PC-9 (cell line): ENCODE measurements at regions not wholly inside any gene's neighbourhood (a gene's known extent, or its start where the extent isn't known, plus 50 kb on each side); places are given as distances from the start of the nearest gene placed in this dataset.
A peak's percentile ranks its signal among the peaks of the same experiment; 100 is the strongest.

Experiments
- BruUV-seq: library from RNA; stranded (reverse); fragments of 400-500 nt; replicated peaks from 2 replicates; lab custom pipeline; 2021; lab: Mats Ljungman, UMichigan
- CTCF ChIA-PET: fragments of 300-600 bp; sonication (Branson Sonifier 250); formaldehyde crosslinking; loops from one replicate; lab custom pipeline; 2022; ENCODE audit warnings: antibody characterized with exemption; lab: Charles Lee
- POLR2A ChIA-PET: fragments of 300-600 bp; sonication (Branson Sonifier 250); formaldehyde crosslinking; loops from one replicate; lab custom pipeline; 2022; ENCODE audit warnings: antibody characterized with exemption; ENCODE audit not compliant: unreplicated experiment; lab: Charles Lee
- DNase-seq, 2 experiments: peaks; one replicate each; pipeline versions ENCODE4 v3.0.0 to v3.0.0-alpha.2; 2015 to 2022; ENCODE audit warnings: mixed read lengths in 1 of 2
- H2AFZ ChIP-seq: fragments of 200-600 bp; sonication (generic); 2 replicates; pipeline ENCODE4 v1.8.1; 2017; ENCODE audit warnings: antibody characterized with exemption
- H3F3A ChIP-seq: fragments of 200-600 bp; sonication (generic); 2 replicates; pipeline ENCODE4 v1.8.1; 2017; ENCODE audit warnings: antibody characterized with exemption, mild to moderate bottlenecking, low read depth; ENCODE audit not compliant: insufficient read depth
- H3K27ac ChIP-seq: fragments of 200-600 bp; sonication (generic); 2 replicates; pipeline ENCODE4 v1.6.1; 2016; ENCODE audit warnings: mixed run types
- H3K27me3 ChIP-seq: fragments of 200-600 bp; sonication (generic); 2 replicates; pipeline ENCODE4 v1.6.1; 2016; ENCODE audit warnings: low read depth, mixed run types; ENCODE audit not compliant: insufficient read depth
- H3K36me3 ChIP-seq: fragments of 200-600 bp; sonication (generic); 2 replicates; pipeline ENCODE4 v1.6.1; 2016; ENCODE audit warnings: low read depth, mixed run types
- H3K4me1 ChIP-seq: fragments of 200-600 bp; sonication (generic); replicated peaks from 2 replicates; pipeline ENCODE4 v1.6.1; 2016; ENCODE audit warnings: mixed run types; ENCODE audit not compliant: insufficient read depth
- H3K4me2 ChIP-seq: fragments of 200-600 bp; sonication (generic); 2 replicates; pipeline ENCODE4 v1.6.1; 2017; ENCODE audit warnings: mixed run types
- H3K4me3 ChIP-seq: fragments of 200-600 bp; sonication (generic); 2 replicates; pipeline ENCODE4 v1.6.1; 2016; ENCODE audit warnings: mixed run types
- H3K79me2 ChIP-seq: fragments of 200-600 bp; sonication (generic); 2 replicates; pipeline ENCODE4 v1.6.1; 2017; ENCODE audit warnings: low read depth, mixed run types
- H3K9me2 ChIP-seq: fragments of 200-600 bp; sonication (generic); 2 replicates; pipeline ENCODE4 v1.8.1; 2017; ENCODE audit warnings: mild to moderate bottlenecking; ENCODE audit not compliant: insufficient read depth
- H3K9me3 ChIP-seq: fragments of 200-600 bp; sonication (generic); 2 replicates; pipeline ENCODE4 v1.8.1; 2016; ENCODE audit warnings: low read depth; ENCODE audit not compliant: insufficient read depth
- H4K20me1 ChIP-seq: fragments of 200-600 bp; sonication (generic); 2 replicates; pipeline ENCODE4 v1.8.1; 2017; ENCODE audit not compliant: insufficient read depth
- EZH2 ChIP-seq: fragments of 200-600 bp; sonication (generic); IDR thresholded peaks from 2 replicates; pipeline ENCODE4 v1.8.0; 2017; ENCODE audit warnings: antibody characterized with exemption, low read depth
- intact Hi-C: fragments of 100-400 bp; cut with micrococcal nuclease; formaldehyde crosslinking; loops from one replicate; pipeline ENCODE4 v1.10.0; 2022; ENCODE audit not compliant: unreplicated experiment
- TF ChIP-seq, protein P1 (sequence below): fragments of 200-600 bp; sonication (generic); conservative IDR thresholded peaks from 2 replicates; pipeline ENCODE4 v1.6.1; 2017; ENCODE audit warnings: mixed run types, antibody characterized with exemption, mild to moderate bottlenecking, moderate library complexity

DNA sequence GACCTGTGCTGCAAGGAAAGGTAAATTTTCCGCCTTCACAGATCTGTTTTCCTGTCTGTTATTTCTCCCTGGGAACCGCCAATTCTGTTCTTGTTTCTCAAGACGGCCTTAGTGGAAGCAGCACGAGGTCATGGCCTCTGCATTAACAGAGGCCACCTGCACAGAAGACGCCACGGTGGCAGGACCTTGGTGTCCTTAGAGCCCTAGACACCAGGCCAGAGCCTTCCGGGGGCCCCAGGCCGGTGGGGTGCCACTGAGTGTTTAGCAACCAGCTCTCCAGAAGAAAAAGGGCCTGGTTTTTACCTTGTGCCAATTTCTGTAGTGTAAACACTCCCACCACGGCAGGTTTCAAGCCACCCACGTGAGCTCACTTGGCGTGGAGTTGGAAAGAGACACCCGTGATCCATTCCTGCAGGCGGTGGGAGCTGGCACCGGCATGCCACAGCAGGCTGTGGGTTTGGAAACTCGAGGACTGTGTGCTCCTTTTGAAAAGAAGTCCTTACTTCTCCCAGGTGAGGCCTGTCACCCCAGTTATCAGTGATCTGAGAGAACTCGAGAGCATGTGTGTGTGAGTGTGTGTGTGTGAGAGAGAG lies 103.9 kb upstream of the HDAC4 start:
- ChIA-PET POLR2A (no interaction called here), CTCF (no interaction called here)
- Histone ChIP-seq H3K27ac (no peak overlapping the region), H4K20me1 (no peaks in the 10 kb centered on the region; the same call in 1 of the 2 replicates), H3F3A (no peaks in the 10 kb centered on the region), H3K4me3 (no peak overlapping the region), H3K9me3 (no peaks in the 10 kb centered on the region; the same call in 1 of the 2 replicates), H3K36me3 (no peaks in the 10 kb centered on the region), H2AFZ (no peak overlapping the region), H3K4me2 (no peak overlapping the region), H3K27me3 (peaks cover 100% of the 10 kb centered on the region), H3K79me2 (no peaks in the 10 kb centered on the region), H3K9me2 (no peaks in the 10 kb centered on the region), H3K4me1 (no peaks in the 10 kb centered on the region)
- no TSS peak for BruUV-seq
- TF ChIP-seq EZH2: 0 out of 2 replicates have a peak, but pooled peaks have one; percentile 15
- TF ChIP-seq, protein P1, sequence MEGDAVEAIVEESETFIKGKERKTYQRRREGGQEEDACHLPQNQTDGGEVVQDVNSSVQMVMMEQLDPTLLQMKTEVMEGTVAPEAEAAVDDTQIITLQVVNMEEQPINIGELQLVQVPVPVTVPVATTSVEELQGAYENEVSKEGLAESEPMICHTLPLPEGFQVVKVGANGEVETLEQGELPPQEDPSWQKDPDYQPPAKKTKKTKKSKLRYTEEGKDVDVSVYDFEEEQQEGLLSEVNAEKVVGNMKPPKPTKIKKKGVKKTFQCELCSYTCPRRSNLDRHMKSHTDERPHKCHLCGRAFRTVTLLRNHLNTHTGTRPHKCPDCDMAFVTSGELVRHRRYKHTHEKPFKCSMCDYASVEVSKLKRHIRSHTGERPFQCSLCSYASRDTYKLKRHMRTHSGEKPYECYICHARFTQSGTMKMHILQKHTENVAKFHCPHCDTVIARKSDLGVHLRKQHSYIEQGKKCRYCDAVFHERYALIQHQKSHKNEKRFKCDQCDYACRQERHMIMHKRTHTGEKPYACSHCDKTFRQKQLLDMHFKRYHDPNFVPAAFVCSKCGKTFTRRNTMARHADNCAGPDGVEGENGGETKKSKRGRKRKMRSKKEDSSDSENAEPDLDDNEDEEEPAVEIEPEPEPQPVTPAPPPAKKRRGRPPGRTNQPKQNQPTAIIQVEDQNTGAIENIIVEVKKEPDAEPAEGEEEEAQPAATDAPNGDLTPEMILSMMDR: no peak
- intact Hi-C loops: no loop called here
- DNase-seq: no peak

DNA sequence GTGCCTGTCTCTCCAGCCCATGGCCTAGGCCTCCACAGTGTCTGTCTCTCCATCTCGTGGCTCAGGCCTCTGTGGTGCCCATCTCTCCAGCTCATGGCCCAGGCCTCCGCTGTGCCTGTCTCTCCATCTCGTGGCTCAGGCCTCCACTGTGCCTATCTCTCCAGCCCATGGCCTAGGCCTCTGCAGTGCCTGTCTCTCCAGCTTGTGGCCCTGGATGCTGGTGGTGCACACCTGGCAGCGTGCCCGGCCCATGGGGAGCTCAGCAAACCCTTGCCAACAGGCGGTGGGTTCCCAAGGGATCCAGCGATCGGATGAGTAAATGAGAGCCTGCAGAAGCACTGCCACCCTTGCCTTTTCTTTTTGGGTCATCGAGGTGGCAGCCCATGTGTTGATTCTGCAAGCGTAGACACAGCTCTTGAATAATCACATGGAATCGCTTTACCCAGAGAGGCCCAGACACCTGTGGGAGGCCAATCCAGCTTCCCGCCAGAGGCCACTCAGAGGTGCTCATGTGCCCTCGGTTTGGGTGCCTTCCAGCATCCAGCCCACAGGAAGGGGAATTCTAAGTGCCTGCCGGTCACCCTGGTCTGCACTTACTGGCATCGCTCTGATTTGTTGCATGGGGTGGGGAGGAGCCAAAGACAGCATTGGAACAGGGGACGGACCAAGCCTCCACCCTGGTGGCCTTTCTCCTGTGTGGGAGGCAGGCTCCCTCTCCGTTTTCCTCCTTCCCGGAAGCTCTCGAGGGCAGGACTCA lies 101.8 kb upstream of the HDAC4 start:
- H3F3A ChIP-seq: no peaks in the 10 kb centered on the region
- no peaks in the 10 kb centered on the region; the same call in 1 of the 2 replicates for H3K9me3 ChIP-seq
- DNase-seq: no peak
- peaks cover 100% of the 10 kb centered on the region for H3K27me3 ChIP-seq
- no peaks in the 10 kb centered on the region; the same call in 1 of the 2 replicates for H4K20me1 ChIP-seq
- BruUV-seq: no TSS peak
- no peaks in the 10 kb centered on the region for H3K4me1 ChIP-seq
- no peaks in the 10 kb centered on the region for H3K79me2 ChIP-seq
- no peak overlapping the region for H3K4me3 ChIP-seq
- H2AFZ ChIP-seq: no peak overlapping the region
- no peak overlapping the region for H3K27ac ChIP-seq
- TF ChIP-seq, protein P1: no peak
- no peak for TF ChIP-seq EZH2
- ChIA-PET CTCF (no interaction called here), POLR2A (no interaction called here)
- no peaks in the 10 kb centered on the region for H3K36me3 ChIP-seq
- H3K4me2 ChIP-seq: no peak overlapping the region
- H3K9me2 ChIP-seq: no peaks in the 10 kb centered on the region
- intact Hi-C loops: no loop called here

DNA sequence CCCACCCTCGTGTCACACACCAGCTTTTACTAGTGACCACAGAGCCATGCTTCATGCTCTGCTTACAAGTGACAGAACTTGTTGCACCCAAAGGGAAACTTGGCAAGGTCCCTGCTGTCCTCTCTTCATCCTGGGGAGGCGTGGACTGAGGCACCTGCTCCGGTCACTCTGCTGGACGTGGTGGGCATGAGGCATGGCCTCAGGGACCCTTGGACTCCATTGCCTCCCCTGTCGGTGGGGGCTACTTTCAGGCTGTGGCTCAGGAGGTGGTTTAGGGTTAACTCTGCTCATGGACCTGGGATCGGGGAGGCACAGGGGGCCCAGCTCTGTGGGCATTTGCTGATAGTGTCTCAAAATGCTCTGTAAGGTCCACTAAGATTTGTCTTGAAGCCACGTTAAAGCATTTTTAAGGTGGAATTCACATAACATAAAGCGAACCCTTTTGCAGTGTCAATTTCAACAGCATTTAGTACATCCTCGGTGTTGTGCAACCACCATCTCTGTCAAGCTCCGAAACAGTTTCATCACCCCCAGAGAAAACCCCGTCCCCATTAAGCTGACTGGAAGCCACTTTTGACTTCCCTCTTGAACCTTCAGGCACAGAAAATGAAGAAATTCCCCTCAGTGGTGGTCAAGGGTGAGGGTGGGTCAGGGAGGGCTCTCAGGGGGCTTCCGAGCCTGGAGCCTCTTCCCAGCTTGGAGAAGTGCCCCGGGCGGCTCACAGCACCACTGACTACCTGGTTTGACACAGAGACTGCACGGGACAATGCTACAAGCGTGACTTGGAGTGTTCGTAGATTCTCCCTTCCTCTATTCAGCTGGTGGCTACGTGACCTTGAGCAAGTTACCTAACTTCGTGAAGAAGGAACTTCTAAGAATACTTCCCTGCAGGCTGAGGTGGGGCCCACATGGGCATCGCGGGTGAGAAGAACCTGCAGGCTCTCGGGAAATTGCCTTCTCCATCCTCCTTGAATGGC lies 100.0 kb upstream of the HDAC4 start:
- H3F3A ChIP-seq: no peaks in the 10 kb centered on the region
- H3K4me3 ChIP-seq: no peak overlapping the region
- H4K20me1 ChIP-seq: no peaks in the 10 kb centered on the region; the same call in 1 of the 2 replicates
- H3K79me2 ChIP-seq: no peaks in the 10 kb centered on the region
- H3K4me1 ChIP-seq: no peaks in the 10 kb centered on the region
- no peaks in the 10 kb centered on the region for H3K36me3 ChIP-seq
- CTCF ChIA-PET: no interaction called here
- intact Hi-C loops: no loop called here
- no peak overlapping the region for H3K4me2 ChIP-seq
- no peaks in the 10 kb centered on the region for H3K9me2 ChIP-seq
- no peak overlapping the region for H2AFZ ChIP-seq
- peaks cover 100% of the 10 kb centered on the region for H3K27me3 ChIP-seq
- no peak overlapping the region for H3K27ac ChIP-seq
- BruUV-seq: no TSS peak
- no peaks in the 10 kb centered on the region; the same call in 1 of the 2 replicates for H3K9me3 ChIP-seq
- DNase-seq: no peak
- POLR2A ChIA-PET: no interaction called here
- TF ChIP-seq, protein P1: no peak
- no peak for TF ChIP-seq EZH2
